ENCODE measurements at regions not wholly inside any gene's neighbourhood (a gene's known extent, or its start where the extent isn't known, plus 50 kb on each side); places are given as distances from the start of the nearest gene placed in this dataset.
"Not testable (repeated sequence)": the region's sequence is repeated elsewhere in the genome, so short reads cannot be mapped to it uniquely, and the experiment has no call there.

GRCh38 chr7:3114917-3115316, 71.2 kb upstream of the CARD11 start:
- Histone ChIP-seq H3K36me3 (no peaks in the 10 kb centered on the region), H3K4me3 (no peak overlapping the region), H3K4me1 (peaks cover 0 to 7% (median 0%) of the 10 kb centered on the region in 4 donors), H3K27ac (no peak overlapping the region), H3K27me3 (no peaks in the 10 kb centered on the region), H3K9me3 (peaks cover 0 to 5% (median 0%) of the 10 kb centered on the region in 4 donors)
- no peak for DNase-seq
- TF ChIP-seq CTCF (IDR thresholded peaks at IDR 0.05): no peak
- TF ChIP-seq POLR2A (IDR thresholded peaks at IDR 0.05): no peak

- no peaks in the 10 kb centered on the region for H3K36me3 ChIP-seq
- no peak overlapping the region for H3K4me3 ChIP-seq
- H3K27ac ChIP-seq: no peak overlapping the region
- no peaks in the 10 kb centered on the region for H3K27me3 ChIP-seq
- TF ChIP-seq CTCF (IDR thresholded peaks at IDR 0.05) (no peak), POLR2A (IDR thresholded peaks at IDR 0.05) (no peak)
- peaks cover 0 to 5% (median 0%) of the 10 kb centered on the region in 4 donors for H3K9me3 ChIP-seq
- peak in 1 of 3 donors; percentile 13 for DNase-seq
- peaks cover 0 to 7% (median 0%) of the 10 kb centered on the region in 4 donors for H3K4me1 ChIP-seq
Measured at GRCh38 chr7:3117081-3117480, 73.4 kb upstream of the CARD11 start.

- TF ChIP-seq CTCF (IDR thresholded peaks at IDR 0.05) (no peak), POLR2A (IDR thresholded peaks at IDR 0.05) (no peak)
- peak in 1 of 3 donors; percentile 38 for DNase-seq
- peaks cover 0 to 5% (median 0%) of the 10 kb centered on the region in 4 donors for H3K9me3 ChIP-seq
- H3K27me3 ChIP-seq: no peaks in the 10 kb centered on the region
- H3K4me3 ChIP-seq: peak overlapping the region in 1 of 4 donors; percentile 4
- no peak overlapping the region for H3K27ac ChIP-seq
- H3K4me1 ChIP-seq: peaks cover 0 to 7% (median 0%) of the 10 kb centered on the region in 4 donors
- H3K36me3 ChIP-seq: no peaks in the 10 kb centered on the region
Measured at GRCh38 chr7:3117488-3118231, 74.0 kb upstream of the CARD11 start.

GRCh38 chr7:3119352-3119927, 75.8 kb upstream of the CARD11 start:
- H3K9me3 ChIP-seq, H3K36me3 ChIP-seq, H3K27ac ChIP-seq, H3K4me1 ChIP-seq, H3K4me3 ChIP-seq, DNase-seq, H3K27me3 ChIP-seq: not testable (repeated sequence)

- Histone ChIP-seq H3K27me3 (no peaks in the 10 kb centered on the region), H3K9me3 (no peaks in the 10 kb centered on the region), H3K27ac (no peak overlapping the region), H3K4me3 (no peak overlapping the region), H3K4me1 (peaks cover 0 to 7% (median 0%) of the 10 kb centered on the region in 4 donors), H3K36me3 (no peaks in the 10 kb centered on the region)
- DNase-seq: no peak
- TF ChIP-seq CTCF (IDR thresholded peaks at IDR 0.05) (no peak), POLR2A (IDR thresholded peaks at IDR 0.05) (no peak)
Measured at GRCh38 chr7:3119963-3120362, 76.3 kb upstream of the CARD11 start.

- H3K36me3 ChIP-seq: no peaks in the 10 kb centered on the region
- peaks cover 0 to 7% (median 0%) of the 10 kb centered on the region in 4 donors for H3K4me1 ChIP-seq
- H3K9me3 ChIP-seq: no peaks in the 10 kb centered on the region
- H3K27me3 ChIP-seq: no peaks in the 10 kb centered on the region
- TF ChIP-seq POLR2A (IDR thresholded peaks at IDR 0.05): no peak
- TF ChIP-seq CTCF (IDR thresholded peaks at IDR 0.05): no peak
- H3K4me3 ChIP-seq: no peak overlapping the region
- no peak overlapping the region for H3K27ac ChIP-seq
- DNase-seq: no peak
Measured at GRCh38 chr7:3120513-3120912, 76.8 kb upstream of the CARD11 start.
